Spleen (tissue), 11 donors: ENCODE measurements at regions not wholly inside any gene's neighbourhood (a gene's known extent, or its start where the extent isn't known, plus 50 kb on each side); places are given as distances from the start of the nearest gene placed in this dataset.

Experiments used
- DNase-seq: peaks from one replicate; pipeline ENCODE4 v3.0.0-alpha.2; 2020
- H3K27ac ChIP-seq, 8 donors: fragments of 200-600 bp; sonication (generic) in 7 of 8; 1 replicate in 4 of 8; 2 replicates in 4 of 8; pipeline versions ENCODE4 v1.5.0 to v1.8.0; 2016 to 2021; ENCODE audit warnings: inconsistent platforms in 4 of 8, mild to moderate bottlenecking in 4 of 8, moderate library complexity in 1 of 8
- H3K27me3 ChIP-seq, 7 donors: fragments of 200-600 bp; sonication (generic) in 6 of 7; replicated peaks in 1 of 7; 1 replicate in 4 of 7; 2 replicates in 3 of 7; pipeline versions ENCODE4 v1.5.0 to v1.8.0; 2016 to 2021; ENCODE audit warnings: inconsistent platforms in 3 of 7, mild to moderate bottlenecking in 1 of 7
- H3K36me3 ChIP-seq, 6 donors: fragments of 200-600 bp; sonication (generic) in 5 of 6; 1 replicate in 4 of 6; 2 replicates in 2 of 6; pipeline versions ENCODE4 v1.5.0 to v1.8.0; 2016 to 2021; ENCODE audit warnings: inconsistent platforms in 2 of 6
- H3K4me1 ChIP-seq, 6 donors: fragments of 200-600 bp; sonication (generic) in 5 of 6; 1 replicate in 3 of 6; 2 replicates in 3 of 6; pipeline versions ENCODE4 v1.5.0 to v1.8.0; 2016 to 2021; ENCODE audit warnings: inconsistent platforms in 3 of 6
- H3K4me3 ChIP-seq, 8 donors: fragments of 200-600 bp; sonication (generic) in 7 of 8; 1 replicate in 4 of 8; 2 replicates in 4 of 8; pipeline versions ENCODE4 v1.5.0 to v1.8.0; 2016 to 2021; ENCODE audit warnings: inconsistent platforms in 4 of 8, mild to moderate bottlenecking in 4 of 8, moderate library complexity in 2 of 8
- H3K9me3 ChIP-seq, 8 donors: fragments of 200-600 bp; sonication (generic) in 7 of 8; 1 replicate in 4 of 8; 2 replicates in 4 of 8; pipeline versions ENCODE4 v1.5.0 to v1.8.0; 2016 to 2021; ENCODE audit warnings: inconsistent platforms in 4 of 8
- CTCF ChIP-seq, 11 experiments: fragments of 200-600 bp in 7 of 11; fragments of 450-650 bp in 4 of 11; sonication (generic) in 4 of 11; IDR thresholded peaks in 8 of 11; conservative IDR thresholded peaks in 3 of 11; 1 replicate in 7 of 11; 2 replicates in 4 of 11; pipeline versions ENCODE4 v1.4.0 to v1.8.0; 2016 to 2021; ENCODE audit warnings: antibody characterized with exemption in 11 of 11, inconsistent platforms in 4 of 11, mild to moderate bottlenecking in 1 of 11
- POLR2A ChIP-seq, 3 donors: fragments of 450-650 bp; IDR thresholded peaks; one replicate each; pipeline ENCODE4 v1.5.1; 2017; ENCODE audit warnings: antibody characterized with exemption in 3 of 3, mild to moderate bottlenecking in 1 of 3
- POLR2AphosphoS5 ChIP-seq, 3 donors: sonication (generic); formaldehyde crosslinking; IDR thresholded peaks; one replicate each; pipeline ENCODE4 v1.5.1; 2017; ENCODE audit warnings: antibody characterized with exemption in 3 of 3
- WGBS, 5 donors: extraction: QIAGEN DNeasy Blood & Tissue Kit in 3 of 5; methylation state at CpG; one replicate each; pipeline versions ENCODE4 v1.1.5 to v1.1.7; 2013 to 2018; 5-methylcytosine and 5-hydroxymethylcytosine counted together
- intact Hi-C: fragments of 100-400 bp; cut with DNase I; formaldehyde crosslinking; loops from one replicate; pipeline ENCODE4 v1.15.0; 2023; ENCODE audit warnings: low total_unique reads
- donor health status: healthy with polysubstance abuse.
- donor health status: DM: no; HTN: no; CAD: no; lungs with moderate emphysema.
- donor health status: DM: no; HTN: no; CAD: no.
- donor health status: Bipolar disorder and iron deficiency.
- donor health status: healthy.
- donor health status: DM: no; HTN: no; CAD: no.
- donor health status: DM: yes; HTN: yes; CAD: no.

- WGBS, 5 donors: 46 to 77% (median 58%) methylated on average over 5 of the region's 5 CpGs
- Histone ChIP-seq H3K36me3 (no peaks in the 10 kb centered on the region), H3K4me1 (peaks cover 0 to 12% (median 7%) of the 10 kb centered on the region in 6 donors), H3K27me3 (peaks cover 0 to 14% (median 0%) of the 10 kb centered on the region in 7 donors), H3K27ac (no peak overlapping the region), H3K4me3 (no peak overlapping the region), H3K9me3 (no peaks in the 10 kb centered on the region)
- no peak for DNase-seq
- TF ChIP-seq POLR2A (IDR thresholded peaks at IDR 0.05): no peak
- peak in 1 of 3 donors; percentile 11 for TF ChIP-seq POLR2AphosphoS5 (IDR thresholded peaks at IDR 0.05)
- intact Hi-C loops: loop anchor here (5.0 kb wide), 1 partner anchor 555 kb away; no protein-coding TSS in a partner anchor
These were observed 201.3 kb downstream of the REEP3 start for GRCh38 chr10:63722537-63722936.

- no peak for DNase-seq
- peaks cover 0 to 14% (median 0%) of the 10 kb centered on the region in 7 donors for H3K27me3 ChIP-seq
- peaks cover 0 to 12% (median 7%) of the 10 kb centered on the region in 6 donors for H3K4me1 ChIP-seq
- H3K4me3 ChIP-seq: no peak overlapping the region
- WGBS, 5 donors: 57 to 71% (median 65%) methylated on average over 4 of the region's 4 CpGs
- no peaks in the 10 kb centered on the region for H3K36me3 ChIP-seq
- TF ChIP-seq CTCF (IDR thresholded peaks at IDR 0.05 in 8 of 11, conservative IDR thresholded peaks at IDR 0.05 in 3 of 11) (no peak), POLR2A (IDR thresholded peaks at IDR 0.05) (no peak), POLR2AphosphoS5 (IDR thresholded peaks at IDR 0.05) (no peak)
- H3K27ac ChIP-seq: no peak overlapping the region
- intact Hi-C loops: loop anchor here (5.0 kb wide), 1 partner anchor 556 kb away; no protein-coding TSS in a partner anchor
- no peaks in the 10 kb centered on the region for H3K9me3 ChIP-seq
These were observed 202.1 kb downstream of the REEP3 start for GRCh38 chr10:63723320-63723719.

GRCh38 chr10:63723741-63724140, 202.5 kb downstream of the REEP3 start:
- no peak for TF ChIP-seq CTCF (IDR thresholded peaks at IDR 0.05 in 8 of 11, conservative IDR thresholded peaks at IDR 0.05 in 3 of 11)
- TF ChIP-seq POLR2A (IDR thresholded peaks at IDR 0.05): no peak
- no peak for TF ChIP-seq POLR2AphosphoS5 (IDR thresholded peaks at IDR 0.05)
- peaks cover 0 to 12% (median 7%) of the 10 kb centered on the region in 6 donors for H3K4me1 ChIP-seq
- H3K27me3 ChIP-seq: peaks cover 0 to 14% (median 0%) of the 10 kb centered on the region in 7 donors
- 80 to 89% (median 83%) methylated on average over 6 to 7 of the region's 7 CpGs for WGBS, 5 donors
- no peak overlapping the region for H3K4me3 ChIP-seq
- no peaks in the 10 kb centered on the region for H3K9me3 ChIP-seq
- H3K27ac ChIP-seq: no peak overlapping the region
- intact Hi-C loops: loop anchor here (5.0 kb wide), 1 partner anchor 556 kb away; no protein-coding TSS in a partner anchor
- no peaks in the 10 kb centered on the region for H3K36me3 ChIP-seq
- DNase-seq: no peak

GRCh38 chr10:63724922-63725321, 203.7 kb downstream of the REEP3 start:
- Histone ChIP-seq H3K4me1 (peaks cover 0 to 11% (median 5%) of the 10 kb centered on the region in 6 donors), H3K27ac (no peak overlapping the region), H3K9me3 (no peaks in the 10 kb centered on the region), H3K27me3 (peaks cover 0 to 14% (median 0%) of the 10 kb centered on the region in 7 donors), H3K36me3 (no peaks in the 10 kb centered on the region), H3K4me3 (no peak overlapping the region)
- TF ChIP-seq POLR2A (IDR thresholded peaks at IDR 0.05): no peak
- no peak for TF ChIP-seq POLR2AphosphoS5 (IDR thresholded peaks at IDR 0.05)
- TF ChIP-seq CTCF (IDR thresholded peaks at IDR 0.05 in 8 of 11, conservative IDR thresholded peaks at IDR 0.05 in 3 of 11): no peak
- DNase-seq: no peak
- 87 to 100% (median 94%) methylated on average over 2 of the region's 2 CpGs for WGBS, 5 donors
- intact Hi-C loops: loop anchor here (5.0 kb wide), 1 partner anchor 558 kb away; no protein-coding TSS in a partner anchor
